ENCODE measurements at regions not wholly inside any gene's neighbourhood (a gene's known extent, or its start where the extent isn't known, plus 50 kb on each side); places are given as distances from the start of the nearest gene placed in this dataset.

DNA sequence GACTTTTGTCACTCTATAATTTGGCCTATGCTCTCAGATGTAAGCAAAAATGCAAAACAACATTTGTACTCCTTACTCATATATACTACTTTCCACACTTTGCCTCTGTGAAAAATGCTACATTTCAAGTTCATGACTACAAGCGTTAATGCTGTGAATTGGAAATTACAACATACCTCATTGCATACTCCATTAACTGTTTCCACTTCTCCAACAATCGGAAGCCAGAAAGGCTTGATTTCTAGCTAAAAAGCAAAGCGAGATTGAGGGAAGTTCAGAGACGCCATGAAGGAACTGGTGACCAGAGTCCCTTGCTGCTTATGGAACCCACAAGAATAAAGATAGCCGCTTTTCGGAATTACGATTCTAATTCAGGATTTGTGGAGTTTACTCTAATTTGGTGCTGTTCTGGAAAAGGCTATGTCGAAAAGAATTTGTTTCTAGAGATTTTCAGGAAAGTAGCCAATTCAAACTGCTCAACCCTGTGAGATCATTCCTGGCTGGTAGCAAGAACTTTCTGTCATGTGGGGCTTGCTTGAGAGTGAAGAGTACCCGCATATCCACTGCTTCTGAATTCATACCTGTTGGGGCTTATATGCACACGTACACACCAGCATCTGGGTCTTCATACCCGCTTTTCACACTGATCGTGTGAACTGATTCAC, 98.0 kb upstream of the CITED2 start:
- no peak for DNase-seq
- Histone ChIP-seq H3F3A (ENCODE audit: insufficient read depth, low read length) (no peaks in the 10 kb centered on the region), H3K4me2 (ENCODE audit: low read depth, low read length) (no peak overlapping the region), H4K20me1 (ENCODE audit: insufficient read depth, low read length) (no peaks in the 10 kb centered on the region), H3K27ac (ENCODE audit: low read length) (no peak overlapping the region), H3K79me2 (ENCODE audit: low read length) (no peaks in the 10 kb centered on the region), H3K4me3 (ENCODE audit: low read length) (no peak overlapping the region), H3K36me3 (replicated peaks; ENCODE audit: insufficient read depth, low read length) (no peaks in the 10 kb centered on the region), H3K9ac (ENCODE audit: low read length) (no peak overlapping the region), H2AFZ (ENCODE audit: low read length) (no peak overlapping the region), H3K27me3 (replicated peaks; ENCODE audit: insufficient read depth, low read length) (no peaks in the 10 kb centered on the region), H3K9me2 (replicated peaks; ENCODE audit: insufficient read depth, low read length) (no peaks in the 10 kb centered on the region), H3K4me1 (ENCODE audit: low read length) (no peaks in the 10 kb centered on the region), H3K9me3 (replicated peaks; ENCODE audit: insufficient read depth, low read length) (no peaks in the 10 kb centered on the region)
- TF ChIP-seq EZH2phosphoT487 (IDR thresholded peaks at IDR 0.05; ENCODE audit: low read length) (no peak), CTCF (IDR thresholded peaks at IDR 0.05; ENCODE audit: low read length) (no peak), EZH2 (optimal IDR thresholded peaks at IDR 0.05; ENCODE audit: low read depth, low read length) (no peak)

- no peak for DNase-seq
- no peak overlapping the region for H3K27ac ChIP-seq (ENCODE audit: low read length)
- no peaks in the 10 kb centered on the region for H3K9me3 ChIP-seq (replicated peaks; ENCODE audit: insufficient read depth, low read length)
- no peak overlapping the region for H3K4me2 ChIP-seq (ENCODE audit: low read depth, low read length)
- no peaks in the 10 kb centered on the region for H3K27me3 ChIP-seq (replicated peaks; ENCODE audit: insufficient read depth, low read length)
- H4K20me1 ChIP-seq (ENCODE audit: insufficient read depth, low read length) = no peaks in the 10 kb centered on the region
- H3K79me2 ChIP-seq (ENCODE audit: low read length) = no peaks in the 10 kb centered on the region
- no peak overlapping the region for H3K4me3 ChIP-seq (ENCODE audit: low read length)
- no peaks in the 10 kb centered on the region for H3K4me1 ChIP-seq (ENCODE audit: low read length)
- TF ChIP-seq EZH2phosphoT487 (IDR thresholded peaks at IDR 0.05; ENCODE audit: low read length) = no peak
- no peak for TF ChIP-seq CTCF (IDR thresholded peaks at IDR 0.05; ENCODE audit: low read length)
- TF ChIP-seq EZH2 (optimal IDR thresholded peaks at IDR 0.05; ENCODE audit: low read depth, low read length) = no peak
- H3K36me3 ChIP-seq (replicated peaks; ENCODE audit: insufficient read depth, low read length) = no peaks in the 10 kb centered on the region
- H3F3A ChIP-seq (ENCODE audit: insufficient read depth, low read length) = no peaks in the 10 kb centered on the region
- H3K9ac ChIP-seq (ENCODE audit: low read length) = no peak overlapping the region
- no peak overlapping the region for H2AFZ ChIP-seq (ENCODE audit: low read length)
- H3K9me2 ChIP-seq (replicated peaks; ENCODE audit: insufficient read depth, low read length) = no peaks in the 10 kb centered on the region
Observed at GRCh38 chr6:139470997-139471396, 96.5 kb upstream of the CITED2 start.

- no peak overlapping the region for H3K4me3 ChIP-seq (ENCODE audit: low read length)
- no peak overlapping the region for H3K9ac ChIP-seq (ENCODE audit: low read length)
- H3K79me2 ChIP-seq (ENCODE audit: low read length) = no peaks in the 10 kb centered on the region
- no peaks in the 10 kb centered on the region for H4K20me1 ChIP-seq (ENCODE audit: insufficient read depth, low read length)
- no peak overlapping the region for H2AFZ ChIP-seq (ENCODE audit: low read length)
- no peak overlapping the region for H3K27ac ChIP-seq (ENCODE audit: low read length)
- H3K4me1 ChIP-seq (ENCODE audit: low read length) = no peaks in the 10 kb centered on the region
- no peak for DNase-seq
- no peaks in the 10 kb centered on the region for H3K9me3 ChIP-seq (replicated peaks; ENCODE audit: insufficient read depth, low read length)
- no peak overlapping the region for H3K4me2 ChIP-seq (ENCODE audit: low read depth, low read length)
- no peaks in the 10 kb centered on the region for H3K9me2 ChIP-seq (replicated peaks; ENCODE audit: insufficient read depth, low read length)
- no peak for TF ChIP-seq CTCF (IDR thresholded peaks at IDR 0.05; ENCODE audit: low read length)
- no peak for TF ChIP-seq EZH2 (optimal IDR thresholded peaks at IDR 0.05; ENCODE audit: low read depth, low read length)
- TF ChIP-seq EZH2phosphoT487 (IDR thresholded peaks at IDR 0.05; ENCODE audit: low read length) = no peak
- H3K36me3 ChIP-seq (replicated peaks; ENCODE audit: insufficient read depth, low read length) = no peaks in the 10 kb centered on the region
- no peaks in the 10 kb centered on the region for H3F3A ChIP-seq (ENCODE audit: insufficient read depth, low read length)
- H3K27me3 ChIP-seq (replicated peaks; ENCODE audit: insufficient read depth, low read length) = no peaks in the 10 kb centered on the region
Observed at GRCh38 chr6:139468178-139468819, 93.9 kb upstream of the CITED2 start.
